ENCODE measurements at regions not wholly inside any gene's neighbourhood (a gene's known extent, or its start where the extent isn't known, plus 50 kb on each side); places are given as distances from the start of the nearest gene placed in this dataset.

DNA sequence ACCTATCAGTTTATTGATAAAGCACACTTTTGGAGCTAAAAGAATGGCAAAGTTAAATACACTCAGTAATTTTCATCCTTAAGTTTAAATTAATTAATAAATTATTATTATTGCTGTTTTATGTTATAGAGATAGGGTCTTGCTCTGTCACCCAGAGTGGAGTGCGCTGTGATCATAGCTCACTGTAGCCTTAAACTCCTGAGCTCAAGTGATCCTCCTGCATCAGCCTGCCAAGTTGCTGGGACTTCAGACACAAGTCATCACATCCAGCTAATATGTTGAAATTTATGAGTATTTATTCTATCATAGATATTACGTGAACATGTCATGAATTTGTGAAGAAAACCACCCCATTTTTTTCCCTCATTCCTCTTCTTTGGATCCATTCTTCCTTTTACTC lies 64.2 kb downstream of the GJA1 start:
- H3K9me2 ChIP-seq (replicated peaks; ENCODE audit: control insufficient read depth, low read length) = no peaks in the 10 kb centered on the region
- H3K9me3 ChIP-seq (ENCODE audit: control insufficient read depth, insufficient read depth, low read length) = no peaks in the 10 kb centered on the region
- no peak overlapping the region for H3K27ac ChIP-seq (ENCODE audit: low read depth, low read length)
- no peaks in the 10 kb centered on the region for H3K4me1 ChIP-seq (ENCODE audit: control insufficient read depth, low read length)
- H3K4me2 ChIP-seq (ENCODE audit: low read length) = no peak overlapping the region
- H3K36me3 ChIP-seq (ENCODE audit: control insufficient read depth, low read length) = no peaks in the 10 kb centered on the region
- TF ChIP-seq, protein P1, sequence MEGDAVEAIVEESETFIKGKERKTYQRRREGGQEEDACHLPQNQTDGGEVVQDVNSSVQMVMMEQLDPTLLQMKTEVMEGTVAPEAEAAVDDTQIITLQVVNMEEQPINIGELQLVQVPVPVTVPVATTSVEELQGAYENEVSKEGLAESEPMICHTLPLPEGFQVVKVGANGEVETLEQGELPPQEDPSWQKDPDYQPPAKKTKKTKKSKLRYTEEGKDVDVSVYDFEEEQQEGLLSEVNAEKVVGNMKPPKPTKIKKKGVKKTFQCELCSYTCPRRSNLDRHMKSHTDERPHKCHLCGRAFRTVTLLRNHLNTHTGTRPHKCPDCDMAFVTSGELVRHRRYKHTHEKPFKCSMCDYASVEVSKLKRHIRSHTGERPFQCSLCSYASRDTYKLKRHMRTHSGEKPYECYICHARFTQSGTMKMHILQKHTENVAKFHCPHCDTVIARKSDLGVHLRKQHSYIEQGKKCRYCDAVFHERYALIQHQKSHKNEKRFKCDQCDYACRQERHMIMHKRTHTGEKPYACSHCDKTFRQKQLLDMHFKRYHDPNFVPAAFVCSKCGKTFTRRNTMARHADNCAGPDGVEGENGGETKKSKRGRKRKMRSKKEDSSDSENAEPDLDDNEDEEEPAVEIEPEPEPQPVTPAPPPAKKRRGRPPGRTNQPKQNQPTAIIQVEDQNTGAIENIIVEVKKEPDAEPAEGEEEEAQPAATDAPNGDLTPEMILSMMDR (IDR thresholded peaks at IDR 0.05; ENCODE audit: low read depth, low read length, poor library complexity, severe bottlenecking) = no peak
- no peak for TF ChIP-seq EZH2phosphoT487 (IDR thresholded peaks at IDR 0.05; ENCODE audit: borderline replicate concordance, low read length)
- no peak overlapping the region for H3K4me3 ChIP-seq (ENCODE audit: low read length)
- H3K27me3 ChIP-seq (ENCODE audit: control insufficient read depth, low read length) = no peaks in the 10 kb centered on the region
- no peaks in the 10 kb centered on the region for H3K79me2 ChIP-seq (ENCODE audit: control insufficient read depth, low read length)
- no peaks in the 10 kb centered on the region for H3F3A ChIP-seq (ENCODE audit: control insufficient read depth, insufficient read depth)
- no peaks in the 10 kb centered on the region for H4K20me1 ChIP-seq (ENCODE audit: control insufficient read depth, insufficient read depth, low read depth, low read length)

DNA sequence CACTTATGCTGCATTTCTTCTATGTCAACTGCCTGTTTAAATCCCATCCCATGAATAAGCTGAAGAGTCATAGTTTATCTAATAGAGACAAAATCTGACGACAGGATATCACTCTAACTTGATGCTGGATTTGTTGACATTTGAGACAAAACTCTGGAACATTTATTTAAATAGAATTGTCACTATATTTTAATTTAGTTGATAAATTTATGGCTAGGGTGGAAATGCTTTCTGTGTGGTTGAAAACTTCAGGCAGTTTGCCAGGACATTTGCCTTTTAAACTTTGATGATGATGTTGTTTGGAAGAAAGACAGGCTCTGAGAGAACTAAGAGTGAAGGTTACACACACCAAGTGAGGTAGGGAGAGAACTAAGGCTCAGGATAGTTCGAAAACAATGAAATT lies 68.1 kb downstream of the GJA1 start:
- H3K4me3 ChIP-seq (ENCODE audit: low read length) = no peak overlapping the region
- no peaks in the 10 kb centered on the region for H3K9me3 ChIP-seq (ENCODE audit: control insufficient read depth, insufficient read depth, low read length)
- no peaks in the 10 kb centered on the region for H3K27me3 ChIP-seq (ENCODE audit: control insufficient read depth, low read length)
- no peak overlapping the region for H3K27ac ChIP-seq (ENCODE audit: low read depth, low read length)
- H3K36me3 ChIP-seq (ENCODE audit: control insufficient read depth, low read length) = no peaks in the 10 kb centered on the region
- no peaks in the 10 kb centered on the region for H3K4me1 ChIP-seq (ENCODE audit: control insufficient read depth, low read length)
- H3F3A ChIP-seq (ENCODE audit: control insufficient read depth, insufficient read depth) = no peaks in the 10 kb centered on the region
- no peaks in the 10 kb centered on the region for H4K20me1 ChIP-seq (ENCODE audit: control insufficient read depth, insufficient read depth, low read depth, low read length)
- no peak for TF ChIP-seq EZH2phosphoT487 (IDR thresholded peaks at IDR 0.05; ENCODE audit: borderline replicate concordance, low read length)
- TF ChIP-seq, protein P1 (IDR thresholded peaks at IDR 0.05; ENCODE audit: low read depth, low read length, poor library complexity, severe bottlenecking) = no peak
- no peaks in the 10 kb centered on the region for H3K9me2 ChIP-seq (replicated peaks; ENCODE audit: control insufficient read depth, low read length)
- no peak overlapping the region for H3K4me2 ChIP-seq (ENCODE audit: low read length)
- no peaks in the 10 kb centered on the region for H3K79me2 ChIP-seq (ENCODE audit: control insufficient read depth, low read length)

DNA sequence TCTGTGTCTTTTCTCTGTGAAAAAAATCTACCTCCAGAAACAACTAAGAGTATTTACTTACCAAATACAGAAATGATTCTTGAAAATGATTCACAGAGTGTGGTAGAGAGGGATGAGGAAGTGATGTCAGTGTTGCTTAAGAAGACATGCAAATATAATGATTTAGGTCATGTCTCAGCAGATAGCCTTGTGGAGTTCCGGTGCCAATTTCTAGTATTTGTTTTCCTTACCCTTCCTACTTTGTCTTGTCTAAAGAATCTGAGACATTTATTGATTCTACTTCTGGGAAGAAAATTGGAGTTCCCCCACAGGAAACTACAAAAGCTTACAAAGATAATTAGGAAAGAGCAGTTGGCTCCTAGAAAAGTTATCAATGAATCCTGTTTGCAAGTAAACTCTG lies 68.8 kb downstream of the GJA1 start:
- Histone ChIP-seq H3K36me3 (ENCODE audit: control insufficient read depth, low read length) (no peaks in the 10 kb centered on the region), H3K27me3 (ENCODE audit: control insufficient read depth, low read length) (no peaks in the 10 kb centered on the region), H4K20me1 (ENCODE audit: control insufficient read depth, insufficient read depth, low read depth, low read length) (no peaks in the 10 kb centered on the region), H3K9me2 (replicated peaks; ENCODE audit: control insufficient read depth, low read length) (no peaks in the 10 kb centered on the region), H3F3A (ENCODE audit: control insufficient read depth, insufficient read depth) (no peaks in the 10 kb centered on the region), H3K4me2 (ENCODE audit: low read length) (no peak overlapping the region), H3K4me3 (ENCODE audit: low read length) (no peak overlapping the region), H3K4me1 (ENCODE audit: control insufficient read depth, low read length) (no peaks in the 10 kb centered on the region), H3K79me2 (ENCODE audit: control insufficient read depth, low read length) (no peaks in the 10 kb centered on the region), H3K9me3 (ENCODE audit: control insufficient read depth, insufficient read depth, low read length) (no peaks in the 10 kb centered on the region), H3K27ac (ENCODE audit: low read depth, low read length) (no peak overlapping the region)
- TF ChIP-seq, protein P1 (IDR thresholded peaks at IDR 0.05; ENCODE audit: low read depth, low read length, poor library complexity, severe bottlenecking) = no peak
- no peak for TF ChIP-seq EZH2phosphoT487 (IDR thresholded peaks at IDR 0.05; ENCODE audit: borderline replicate concordance, low read length)

DNA sequence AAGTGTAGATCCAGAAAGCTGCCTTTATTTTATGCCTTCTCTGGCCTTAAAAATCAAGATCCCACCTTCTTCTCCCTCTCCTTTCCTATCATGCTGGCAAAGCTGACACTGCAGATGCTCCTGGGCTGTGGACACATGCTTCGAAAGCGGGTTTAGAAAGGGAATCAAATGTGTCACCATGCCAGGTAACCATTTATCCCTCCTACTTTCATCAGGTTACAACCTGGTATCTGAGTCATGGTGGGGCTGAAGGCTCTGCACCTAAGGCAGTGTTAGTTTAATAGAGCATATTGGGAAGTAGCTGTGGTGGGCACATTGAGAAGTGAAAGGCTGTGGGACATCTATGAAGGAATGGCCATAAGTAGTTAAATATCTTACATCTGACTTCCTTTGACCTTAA lies 69.8 kb downstream of the GJA1 start:
- TF ChIP-seq EZH2phosphoT487 (IDR thresholded peaks at IDR 0.05; ENCODE audit: borderline replicate concordance, low read length) = no peak
- TF ChIP-seq, protein P1 (IDR thresholded peaks at IDR 0.05; ENCODE audit: low read depth, low read length, poor library complexity, severe bottlenecking) = no peak
- Histone ChIP-seq H3K4me1 (ENCODE audit: control insufficient read depth, low read length) (no peaks in the 10 kb centered on the region), H3K9me2 (replicated peaks; ENCODE audit: control insufficient read depth, low read length) (no peaks in the 10 kb centered on the region), H4K20me1 (ENCODE audit: control insufficient read depth, insufficient read depth, low read depth, low read length) (no peaks in the 10 kb centered on the region), H3K27me3 (ENCODE audit: control insufficient read depth, low read length) (no peaks in the 10 kb centered on the region), H3K4me3 (ENCODE audit: low read length) (no peak overlapping the region), H3K4me2 (ENCODE audit: low read length) (no peak overlapping the region), H3K9me3 (ENCODE audit: control insufficient read depth, insufficient read depth, low read length) (no peaks in the 10 kb centered on the region), H3K79me2 (ENCODE audit: control insufficient read depth, low read length) (no peaks in the 10 kb centered on the region), H3K36me3 (ENCODE audit: control insufficient read depth, low read length) (no peaks in the 10 kb centered on the region), H3F3A (ENCODE audit: control insufficient read depth, insufficient read depth) (no peaks in the 10 kb centered on the region), H3K27ac (ENCODE audit: low read depth, low read length) (no peak overlapping the region)

All from DOHH2 (cell line).